WTC11 (cell line): ENCODE measurements at regions not wholly inside any gene's neighbourhood (a gene's known extent, or its start where the extent isn't known, plus 50 kb on each side); places are given as distances from the start of the nearest gene placed in this dataset.

Source experiments
- ATF3 ChIP-seq: sonication (generic); formaldehyde crosslinking; conservative IDR thresholded peaks from 2 replicates; pipeline ENCODE4 v1.8.1; 2022; ENCODE audit warnings: mild to moderate bottlenecking, missing genetic modification reagents
- CTCF ChIP-seq: fragments of 200-600 bp; IDR thresholded peaks from 2 replicates; pipeline ENCODE4 v1.8.0; 2022; ENCODE audit warnings: antibody characterized with exemption
- HMGXB4 ChIP-seq: sonication (generic); formaldehyde crosslinking; IDR thresholded peaks from 2 replicates; pipeline ENCODE4 v1.8.1; 2023; ENCODE audit warnings: mild to moderate bottlenecking, moderate library complexity, missing genetic modification reagents
- MAX ChIP-seq: sonication (generic); formaldehyde crosslinking; IDR thresholded peaks from 2 replicates; pipeline ENCODE4 v1.8.0; 2022; ENCODE audit warnings: mild to moderate bottlenecking, missing genetic modification reagents
- MYBL2 ChIP-seq: sonication (generic); formaldehyde crosslinking; IDR thresholded peaks from 2 replicates; pipeline ENCODE4 v1.8.1; 2023; ENCODE audit warnings: mild to moderate bottlenecking, moderate library complexity, missing genetic modification reagents
- SP1 ChIP-seq: sonication (generic); formaldehyde crosslinking; conservative IDR thresholded peaks from 2 replicates; pipeline ENCODE4 v1.8.1; 2022; ENCODE audit warnings: missing genetic modification reagents
- USF2 ChIP-seq: sonication (generic); formaldehyde crosslinking; IDR thresholded peaks from 2 replicates; pipeline ENCODE4 v1.8.1; 2023; ENCODE audit warnings: mild to moderate bottlenecking, missing genetic modification reagents, moderate library complexity
- ZNF512 ChIP-seq: sonication (generic); formaldehyde crosslinking; IDR thresholded peaks from 2 replicates; pipeline ENCODE4 v1.8.1; 2022; ENCODE audit warnings: missing genetic modification reagents, borderline replicate concordance
- TF ChIP-seq, protein P1 (sequence below): sonication (generic); formaldehyde crosslinking; IDR thresholded peaks from 2 replicates; pipeline ENCODE4 v1.8.1; 2022; ENCODE audit warnings: mild to moderate bottlenecking, moderate library complexity, missing genetic modification reagents
- TF ChIP-seq, protein P2 (sequence below): sonication (generic); formaldehyde crosslinking; conservative IDR thresholded peaks from 2 replicates; pipeline ENCODE4 v1.8.1; 2023; ENCODE audit warnings: mild to moderate bottlenecking, low read depth, missing genetic modification reagents, moderate library complexity
- TF ChIP-seq, protein P3 (sequence below): sonication (generic); formaldehyde crosslinking; IDR thresholded peaks from 2 replicates; pipeline ENCODE4 v1.8.0; 2023; ENCODE audit warnings: mild to moderate bottlenecking, missing genetic modification reagents

DNA sequence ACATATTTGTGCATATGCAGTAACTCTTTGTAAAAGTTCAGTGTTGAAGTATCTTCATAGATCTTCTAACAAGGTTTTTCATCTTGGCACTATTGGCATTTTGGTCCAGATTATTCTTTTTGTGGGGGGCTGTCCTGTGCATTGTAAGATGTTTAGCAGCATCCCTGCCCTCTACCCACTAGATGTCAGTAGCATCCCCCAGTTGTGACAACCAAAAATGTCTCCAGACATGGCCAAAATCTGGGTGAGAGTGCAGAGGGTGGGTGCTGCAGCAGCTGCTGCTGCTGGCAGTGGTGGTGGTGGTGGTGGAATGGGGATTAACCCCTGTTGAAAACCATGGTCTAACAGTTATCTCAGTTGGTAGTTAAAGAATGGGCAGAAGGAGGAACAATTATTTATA, 370.0 kb downstream of the GPAT3 start:
- no peak for TF ChIP-seq CTCF
- TF ChIP-seq, protein P1, sequence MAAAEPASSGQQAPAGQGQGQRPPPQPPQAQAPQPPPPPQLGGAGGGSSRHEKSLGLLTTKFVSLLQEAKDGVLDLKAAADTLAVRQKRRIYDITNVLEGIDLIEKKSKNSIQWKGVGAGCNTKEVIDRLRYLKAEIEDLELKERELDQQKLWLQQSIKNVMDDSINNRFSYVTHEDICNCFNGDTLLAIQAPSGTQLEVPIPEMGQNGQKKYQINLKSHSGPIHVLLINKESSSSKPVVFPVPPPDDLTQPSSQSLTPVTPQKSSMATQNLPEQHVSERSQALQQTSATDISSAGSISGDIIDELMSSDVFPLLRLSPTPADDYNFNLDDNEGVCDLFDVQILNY (CRISPR knock-in tag) = no peak
- no peak for TF ChIP-seq ZNF512
- TF ChIP-seq, protein P2, sequence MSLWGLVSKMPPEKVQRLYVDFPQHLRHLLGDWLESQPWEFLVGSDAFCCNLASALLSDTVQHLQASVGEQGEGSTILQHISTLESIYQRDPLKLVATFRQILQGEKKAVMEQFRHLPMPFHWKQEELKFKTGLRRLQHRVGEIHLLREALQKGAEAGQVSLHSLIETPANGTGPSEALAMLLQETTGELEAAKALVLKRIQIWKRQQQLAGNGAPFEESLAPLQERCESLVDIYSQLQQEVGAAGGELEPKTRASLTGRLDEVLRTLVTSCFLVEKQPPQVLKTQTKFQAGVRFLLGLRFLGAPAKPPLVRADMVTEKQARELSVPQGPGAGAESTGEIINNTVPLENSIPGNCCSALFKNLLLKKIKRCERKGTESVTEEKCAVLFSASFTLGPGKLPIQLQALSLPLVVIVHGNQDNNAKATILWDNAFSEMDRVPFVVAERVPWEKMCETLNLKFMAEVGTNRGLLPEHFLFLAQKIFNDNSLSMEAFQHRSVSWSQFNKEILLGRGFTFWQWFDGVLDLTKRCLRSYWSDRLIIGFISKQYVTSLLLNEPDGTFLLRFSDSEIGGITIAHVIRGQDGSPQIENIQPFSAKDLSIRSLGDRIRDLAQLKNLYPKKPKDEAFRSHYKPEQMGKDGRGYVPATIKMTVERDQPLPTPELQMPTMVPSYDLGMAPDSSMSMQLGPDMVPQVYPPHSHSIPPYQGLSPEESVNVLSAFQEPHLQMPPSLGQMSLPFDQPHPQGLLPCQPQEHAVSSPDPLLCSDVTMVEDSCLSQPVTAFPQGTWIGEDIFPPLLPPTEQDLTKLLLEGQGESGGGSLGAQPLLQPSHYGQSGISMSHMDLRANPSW (CRISPR knock-in tag) = no peak
- no peak for TF ChIP-seq SP1 (CRISPR knock-in tag)
- TF ChIP-seq USF2 (CRISPR knock-in tag) = no peak
- no peak for TF ChIP-seq ATF3 (CRISPR knock-in tag)
- no peak for TF ChIP-seq HMGXB4 (CRISPR knock-in tag)
- TF ChIP-seq MYBL2 = no peak
- no peak for TF ChIP-seq MAX
- TF ChIP-seq, protein P3, sequence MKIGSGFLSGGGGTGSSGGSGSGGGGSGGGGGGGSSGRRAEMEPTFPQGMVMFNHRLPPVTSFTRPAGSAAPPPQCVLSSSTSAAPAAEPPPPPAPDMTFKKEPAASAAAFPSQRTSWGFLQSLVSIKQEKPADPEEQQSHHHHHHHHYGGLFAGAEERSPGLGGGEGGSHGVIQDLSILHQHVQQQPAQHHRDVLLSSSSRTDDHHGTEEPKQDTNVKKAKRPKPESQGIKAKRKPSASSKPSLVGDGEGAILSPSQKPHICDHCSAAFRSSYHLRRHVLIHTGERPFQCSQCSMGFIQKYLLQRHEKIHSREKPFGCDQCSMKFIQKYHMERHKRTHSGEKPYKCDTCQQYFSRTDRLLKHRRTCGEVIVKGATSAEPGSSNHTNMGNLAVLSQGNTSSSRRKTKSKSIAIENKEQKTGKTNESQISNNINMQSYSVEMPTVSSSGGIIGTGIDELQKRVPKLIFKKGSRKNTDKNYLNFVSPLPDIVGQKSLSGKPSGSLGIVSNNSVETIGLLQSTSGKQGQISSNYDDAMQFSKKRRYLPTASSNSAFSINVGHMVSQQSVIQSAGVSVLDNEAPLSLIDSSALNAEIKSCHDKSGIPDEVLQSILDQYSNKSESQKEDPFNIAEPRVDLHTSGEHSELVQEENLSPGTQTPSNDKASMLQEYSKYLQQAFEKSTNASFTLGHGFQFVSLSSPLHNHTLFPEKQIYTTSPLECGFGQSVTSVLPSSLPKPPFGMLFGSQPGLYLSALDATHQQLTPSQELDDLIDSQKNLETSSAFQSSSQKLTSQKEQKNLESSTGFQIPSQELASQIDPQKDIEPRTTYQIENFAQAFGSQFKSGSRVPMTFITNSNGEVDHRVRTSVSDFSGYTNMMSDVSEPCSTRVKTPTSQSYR = no peak
